Small intestine (tissue), 7 donors: ENCODE measurements at regions not wholly inside any gene's neighbourhood (a gene's known extent, or its start where the extent isn't known, plus 50 kb on each side); places are given as distances from the start of the nearest gene placed in this dataset.

Experiments
- DNase-seq, 2 donors: peaks; one replicate each; pipeline versions ENCODE4 v3.0.0 to v3.0.0-alpha.2; 2013
- FAIRE-seq: peaks from 2 replicates; lab custom pipeline; 2012; peaks lifted over from hg19 to GRCh38; lab: Jason Lieb, UNC
- H3K27ac ChIP-seq, 3 donors: one replicate each; pipeline ENCODE4 v1.5.1; 2013; ENCODE audit warnings: low read length in 2 of 3, mild to moderate bottlenecking in 2 of 3, control low read depth in 1 of 3, inconsistent platforms in 1 of 3, low read depth in 1 of 3, moderate library complexity in 1 of 3
- H3K27me3 ChIP-seq, 3 donors: one replicate each; pipeline ENCODE4 v1.6.1; 2013; ENCODE audit warnings: low read length in 3 of 3, inconsistent platforms in 1 of 3; ENCODE audit not compliant: control insufficient read depth in 3 of 3, insufficient read depth in 3 of 3
- H3K36me3 ChIP-seq, 3 donors: one replicate each; pipeline ENCODE4 v1.6.1; 2013; ENCODE audit warnings: low read length in 3 of 3, inconsistent platforms in 1 of 3, low read depth in 1 of 3, mild to moderate bottlenecking in 1 of 3, moderate library complexity in 1 of 3; ENCODE audit not compliant: control insufficient read depth in 3 of 3, insufficient read depth in 2 of 3
- H3K4me1 ChIP-seq, 3 donors: one replicate each; pipeline ENCODE4 v1.6.1; 2013; ENCODE audit warnings: low read length in 2 of 3, inconsistent platforms in 1 of 3, low read depth in 1 of 3, mild to moderate bottlenecking in 1 of 3, moderate library complexity in 1 of 3; ENCODE audit not compliant: control insufficient read depth in 3 of 3, insufficient read depth in 2 of 3
- H3K4me3 ChIP-seq, 3 donors: one replicate each; pipeline ENCODE4 v1.5.1; 2013; ENCODE audit warnings: low read length in 3 of 3, control low read depth in 1 of 3, inconsistent platforms in 1 of 3, low read depth in 1 of 3, mild to moderate bottlenecking in 1 of 3, moderate library complexity in 1 of 3
- H3K9me3 ChIP-seq, 2 donors: one replicate each; pipeline ENCODE4 v1.6.1; 2013; ENCODE audit warnings: low read depth in 1 of 2, low read length in 1 of 2; ENCODE audit not compliant: control insufficient read depth in 2 of 2, insufficient read depth in 1 of 2
- WGBS, 3 donors: extraction: QIAGEN DNeasy Blood & Tissue Kit; methylation state at CpG; one replicate each; pipeline ENCODE4 v1.1.7; 2013; 5-methylcytosine and 5-hydroxymethylcytosine counted together
- donor health status: healthy with polysubstance abuse.
- donor health status: control.
- donor health status: control.
- donor health status: Bipolar disorder and iron deficiency.
- donor health status: healthy.

- Histone ChIP-seq H3K4me1 (no peaks in the 10 kb centered on the region), H3K27ac (no peak overlapping the region), H3K9me3 (no peaks in the 10 kb centered on the region), H3K27me3 (no peaks in the 10 kb centered on the region), H3K4me3 (no peak overlapping the region), H3K36me3 (no peaks in the 10 kb centered on the region)
- no peak for DNase-seq
- FAIRE-seq: no peak
Observed at GRCh38 chr15:81540909-81541308, 166.9 kb upstream of the TMC3 start.

GRCh38 chr15:81536356-81536755 lies 162.3 kb upstream of the TMC3 start:
- FAIRE-seq (no peak), DNase-seq (no peak)
- no peak overlapping the region for H3K27ac ChIP-seq
- no peaks in the 10 kb centered on the region for H3K36me3 ChIP-seq
- no peaks in the 10 kb centered on the region for H3K4me1 ChIP-seq
- 74 to 79% (median 74%) methylated on average over 6 of the region's 6 CpGs for WGBS, 3 donors
- H3K9me3 ChIP-seq: no peaks in the 10 kb centered on the region
- H3K4me3 ChIP-seq: no peak overlapping the region
- H3K27me3 ChIP-seq: no peaks in the 10 kb centered on the region

- Histone ChIP-seq H3K27me3 (no peaks in the 10 kb centered on the region), H3K4me3 (no peak overlapping the region), H3K36me3 (no peaks in the 10 kb centered on the region), H3K4me1 (no peaks in the 10 kb centered on the region), H3K9me3 (no peaks in the 10 kb centered on the region), H3K27ac (no peak overlapping the region)
- WGBS, 3 donors: 79 to 87% (median 86%) methylated on average over 1 of the region's 1 CpG
- no peak for FAIRE-seq
- no peak for DNase-seq
Observed at GRCh38 chr15:81534124-81534523, 160.1 kb upstream of the TMC3 start.

DNA sequence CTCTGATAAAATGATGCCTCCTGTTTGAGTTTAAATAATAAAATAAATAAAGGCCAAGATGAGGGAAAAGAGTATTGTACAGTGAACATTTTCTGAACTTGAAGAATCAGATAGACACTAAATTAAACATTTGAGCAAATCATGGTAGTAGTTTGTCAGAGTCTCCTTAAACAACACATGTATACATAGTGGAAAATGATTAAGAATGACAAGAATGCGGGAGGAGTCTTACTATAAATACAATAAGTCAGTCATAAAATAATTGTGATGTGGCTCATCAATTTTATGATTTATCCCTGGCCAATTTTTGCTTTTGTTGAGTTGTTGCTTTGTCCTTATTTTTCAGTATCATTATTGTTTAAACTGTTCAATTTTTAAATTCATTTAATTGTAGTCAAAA lies 158.0 kb upstream of the TMC3 start:
- WGBS, 3 donors: 75 to 84% (median 79%) methylated on average over 1 of the region's 1 CpG
- H3K27me3 ChIP-seq: no peaks in the 10 kb centered on the region
- H3K9me3 ChIP-seq: no peaks in the 10 kb centered on the region
- H3K4me3 ChIP-seq: no peak overlapping the region
- no peaks in the 10 kb centered on the region for H3K4me1 ChIP-seq
- H3K27ac ChIP-seq: no peak overlapping the region
- H3K36me3 ChIP-seq: no peaks in the 10 kb centered on the region
- no peak for FAIRE-seq
- no peak for DNase-seq

DNA sequence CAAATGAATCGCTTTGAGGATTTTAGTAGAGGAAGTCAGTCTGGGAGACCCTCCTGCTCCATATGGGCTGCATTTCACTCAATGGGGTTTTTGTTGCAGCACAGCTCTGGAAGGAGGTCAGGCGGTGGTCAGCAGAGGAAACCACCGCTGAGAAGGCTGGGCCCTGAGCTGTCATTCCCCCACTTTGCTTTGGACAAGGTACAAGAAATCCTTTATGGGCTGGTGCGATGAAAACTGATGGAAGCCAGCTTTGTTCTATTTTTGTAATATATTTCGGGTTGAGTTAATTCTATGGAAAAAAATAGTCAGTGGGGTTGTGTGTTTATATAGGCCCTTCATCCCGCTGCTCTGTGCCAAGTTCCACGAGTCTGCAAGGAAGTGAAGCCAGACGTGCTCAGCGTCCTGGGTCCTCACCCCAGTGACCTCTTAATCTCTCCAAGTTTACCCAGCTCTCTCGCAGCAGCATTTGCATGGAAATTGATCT lies 157.1 kb upstream of the TMC3 start:
- no peaks in the 10 kb centered on the region for H3K4me1 ChIP-seq
- FAIRE-seq (no peak), DNase-seq (peak in 1 of 2 donors; percentile 14)
- H3K27ac ChIP-seq: no peak overlapping the region
- 36 to 43% (median 37%) methylated on average over 10 of the region's 10 CpGs for WGBS, 3 donors
- H3K36me3 ChIP-seq: no peaks in the 10 kb centered on the region
- no peaks in the 10 kb centered on the region for H3K27me3 ChIP-seq
- H3K4me3 ChIP-seq: no peak overlapping the region
- no peaks in the 10 kb centered on the region for H3K9me3 ChIP-seq

GRCh38 chr15:81530271-81530691 lies 156.3 kb upstream of the TMC3 start:
- no peak overlapping the region for H3K4me3 ChIP-seq
- H3K36me3 ChIP-seq: no peaks in the 10 kb centered on the region
- DNase-seq (no peak), FAIRE-seq (no peak)
- H3K4me1 ChIP-seq: no peaks in the 10 kb centered on the region
- H3K27me3 ChIP-seq: no peaks in the 10 kb centered on the region
- 68 to 75% (median 69%) methylated on average over 3 of the region's 3 CpGs for WGBS, 3 donors
- H3K27ac ChIP-seq: no peak overlapping the region
- H3K9me3 ChIP-seq: no peaks in the 10 kb centered on the region

DNA sequence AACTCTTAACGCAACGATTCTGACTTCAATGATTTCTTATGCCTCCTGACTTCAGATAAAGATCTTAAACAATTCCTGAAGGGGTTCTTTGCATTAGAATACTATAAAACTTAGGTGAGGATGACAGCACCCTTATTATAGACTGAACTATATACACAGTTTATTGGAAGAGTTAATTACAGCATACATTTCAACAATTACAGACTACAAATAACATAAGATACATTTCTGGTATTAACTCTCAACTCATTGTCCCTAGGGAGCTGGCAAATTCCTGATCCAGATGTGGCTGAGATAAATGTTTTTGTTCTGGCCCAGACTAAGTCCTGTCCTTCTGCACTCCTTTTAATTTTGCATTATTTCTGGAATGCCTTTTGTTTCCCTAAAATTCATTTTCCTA lies 155.5 kb upstream of the TMC3 start:
- no peaks in the 10 kb centered on the region for H3K9me3 ChIP-seq
- FAIRE-seq: no peak
- H3K4me3 ChIP-seq: no peak overlapping the region
- H3K36me3 ChIP-seq: no peaks in the 10 kb centered on the region
- no peak for DNase-seq
- WGBS, 3 donors: 79 to 85% (median 84%) methylated on average over 2 of the region's 2 CpGs
- no peak overlapping the region for H3K27ac ChIP-seq
- H3K4me1 ChIP-seq: no peaks in the 10 kb centered on the region
- no peaks in the 10 kb centered on the region for H3K27me3 ChIP-seq

DNA sequence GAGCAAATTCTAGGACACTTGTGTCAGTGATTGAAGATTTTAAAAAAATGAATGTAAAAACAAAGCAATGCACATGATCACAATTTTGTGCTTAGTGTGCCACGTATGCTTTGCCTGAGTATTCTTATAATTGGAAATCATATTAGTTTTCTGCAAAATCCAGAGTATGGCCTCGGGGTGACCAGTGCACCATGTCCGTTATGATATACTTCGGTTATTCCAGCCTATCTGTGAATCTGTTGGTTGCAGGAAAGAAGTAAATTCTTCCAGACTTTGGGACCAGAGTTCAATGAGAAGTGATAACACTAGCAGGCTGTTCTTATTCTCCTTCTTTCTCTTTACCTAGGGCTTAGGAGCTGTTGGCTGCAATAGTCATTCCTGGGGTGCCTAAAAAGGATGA lies 152.0 kb upstream of the TMC3 start:
- Histone ChIP-seq H3K4me3 (no peak overlapping the region), H3K36me3 (no peaks in the 10 kb centered on the region), H3K27ac (no peak overlapping the region), H3K9me3 (no peaks in the 10 kb centered on the region), H3K27me3 (no peaks in the 10 kb centered on the region), H3K4me1 (no peaks in the 10 kb centered on the region)
- 74 to 85% (median 75%) methylated on average over 4 of the region's 4 CpGs for WGBS, 3 donors
- DNase-seq (no peak), FAIRE-seq (no peak)

DNA sequence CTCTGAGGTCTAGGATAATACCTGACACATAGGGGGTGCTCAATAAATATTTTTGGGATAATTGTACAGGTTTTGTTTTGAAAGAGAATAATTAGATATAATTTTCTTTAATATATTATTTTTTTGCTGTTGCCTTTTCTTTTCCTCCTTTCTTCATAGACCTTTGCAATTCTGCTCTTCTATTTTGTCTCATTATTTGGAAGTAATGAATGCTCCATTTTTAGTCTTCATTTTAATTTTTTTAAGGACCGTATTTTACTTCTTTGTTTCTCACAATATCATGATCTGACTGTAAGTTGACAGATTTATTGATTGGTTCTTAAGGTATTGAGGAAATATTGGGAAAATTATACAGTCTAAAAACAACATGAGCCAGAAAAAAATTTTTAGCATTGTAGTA lies 150.5 kb upstream of the TMC3 start:
- WGBS, 3 donors: 91 to 97% (median 95%) methylated on average over 1 of the region's 1 CpG
- no peaks in the 10 kb centered on the region for H3K27me3 ChIP-seq
- no peak overlapping the region for H3K27ac ChIP-seq
- FAIRE-seq: no peak
- no peaks in the 10 kb centered on the region for H3K9me3 ChIP-seq
- H3K4me3 ChIP-seq: no peak overlapping the region
- no peak for DNase-seq
- no peaks in the 10 kb centered on the region for H3K36me3 ChIP-seq
- no peaks in the 10 kb centered on the region for H3K4me1 ChIP-seq
